GM12878 (cell line): ENCODE measurements at regions not wholly inside any gene's neighbourhood (a gene's known extent, or its start where the extent isn't known, plus 50 kb on each side); places are given as distances from the start of the nearest gene placed in this dataset.

ENCODE experiments used
- CTCF ChIP-seq, 3 experiments: IDR thresholded peaks in 2 of 3; conservative IDR thresholded peaks in 1 of 3; 2 replicates each; pipeline ENCODE4 v1.5.1; 2011; ENCODE audit warnings: low read depth in 3 of 3, low read length in 3 of 3, mild to moderate bottlenecking in 3 of 3, control low read depth in 2 of 3, moderate library complexity in 2 of 3, inconsistent platforms in 1 of 3, mixed read lengths in 1 of 3; ENCODE audit not compliant: control insufficient read depth in 2 of 3, insufficient read depth in 1 of 3; ENCODE audit errors: extremely low read depth in 1 of 3
- EZH2 ChIP-seq: IDR thresholded peaks from 2 replicates; pipeline ENCODE4 v1.6.1; 2012; ENCODE audit warnings: low read depth, mild to moderate bottlenecking, control low read depth, inconsistent platforms, low read length, borderline replicate concordance; ENCODE audit not compliant: control insufficient read depth
- HCFC1 ChIP-seq: fragments of 150-350 bp; IDR thresholded peaks from 2 replicates; pipeline ENCODE4 v1.6.1; 2014; ENCODE audit warnings: low read length
- IKZF1 ChIP-seq: fragments of 450-650 bp; conservative IDR thresholded peaks from 2 replicates; pipeline ENCODE4 v1.6.1; 2017; ENCODE audit warnings: antibody characterized with exemption, mild to moderate bottlenecking
- JUND ChIP-seq: IDR thresholded peaks from 2 replicates; pipeline ENCODE4 v1.6.1; 2012; ENCODE audit warnings: low read depth, mild to moderate bottlenecking, low read length, improper control_type of control experiment, moderate library complexity
- KAT2A ChIP-seq: conservative IDR thresholded peaks from 2 replicates; pipeline ENCODE4 v1.6.1; 2011; ENCODE audit warnings: low read depth, low read length; ENCODE audit not compliant: control insufficient read depth
- MXI1 ChIP-seq: fragments of 150-350 bp; IDR thresholded peaks from 2 replicates; pipeline ENCODE4 v1.6.1; 2011; ENCODE audit warnings: low read depth, mild to moderate bottlenecking, inconsistent platforms, low read length, improper control_type of control experiment
- NBN ChIP-seq: fragments of 450-650 bp; IDR thresholded peaks from 2 replicates; pipeline ENCODE4 v1.6.1; 2016
- NRF1 ChIP-seq: conservative IDR thresholded peaks from 2 replicates; pipeline ENCODE4 v1.6.1; 2011; ENCODE audit warnings: mild to moderate bottlenecking, low read depth, low read length, improper control_type of control experiment
- POLR2A ChIP-seq: IDR thresholded peaks from 2 replicates; pipeline ENCODE4 v1.6.1; 2011; ENCODE audit warnings: low read depth, mild to moderate bottlenecking, low read length
- SP1 ChIP-seq: IDR thresholded peaks from one replicate; pipeline ENCODE4 v1.6.1; 2011; ENCODE audit warnings: low read depth, low read length
- SRF ChIP-seq, 2 experiments: IDR thresholded peaks; 2 replicates each; pipeline ENCODE4 v1.6.1; 2011; ENCODE audit warnings: low read depth in 2 of 2, low read length in 2 of 2, mild to moderate bottlenecking in 1 of 2, moderate library complexity in 1 of 2
- ZBTB33 ChIP-seq: fragments of 450-650 bp; IDR thresholded peaks from 2 replicates; pipeline ENCODE4 v1.6.1; 2017; ENCODE audit warnings: mild to moderate bottlenecking

GRCh38 chrX:142256935-142257334 is 51.8 kb upstream of the MAGEC2 start:
- TF ChIP-seq POLR2A (no peak), SRF (IDR thresholded peaks at IDR 0.05; ENCODE audit: low read depth in 2 of 2, low read length in 2 of 2) (no peak), CTCF (IDR thresholded peaks at IDR 0.05 in 2 of 3, conservative IDR thresholded peaks at IDR 0.05 in 1 of 3; ENCODE audit: control insufficient read depth in 2 of 3, extremely low read depth in 1 of 3, insufficient read depth in 1 of 3, low read depth in 3 of 3, low read length in 3 of 3) (no peak), IKZF1 (no peak), NRF1 (no peak), ZBTB33 (no peak), NBN (no peak), EZH2 (no peak), MXI1 (no peak), JUND (no peak), KAT2A (no peak), HCFC1 (no peak), SP1 (no peak)
